Right forelimb (tissue), 1 donor: ENCODE measurements at regions not wholly inside any gene's neighbourhood (a gene's known extent, or its start where the extent isn't known, plus 50 kb on each side); places are given as distances from the start of the nearest gene placed in this dataset.

ENCODE experiments used
- DNase-seq: peaks from one replicate; pipeline ENCODE4 v3.0.0-alpha.2; 2018

GRCh38 chr12:85693093-85693665 lies 143.0 kb downstream of the RASSF9 start:
- no peak for DNase-seq

GRCh38 chr12:85695097-85695715 lies 141.0 kb downstream of the RASSF9 start:
- no peak for DNase-seq

- DNase-seq = no peak
Observed at GRCh38 chr12:85697003-85697402, 139.2 kb downstream of the RASSF9 start.

- no peak for DNase-seq
Observed at GRCh38 chr12:85698937-85699336, 137.3 kb downstream of the RASSF9 start.

GRCh38 chr12:85708775-85709174 lies 127.4 kb downstream of the RASSF9 start:
- DNase-seq = no peak

GRCh38 chr12:85711735-85712390 lies 124.3 kb downstream of the RASSF9 start:
- DNase-seq = no peak

- no peak for DNase-seq
Observed at GRCh38 chr12:85713373-85713772, 122.8 kb downstream of the RASSF9 start.

GRCh38 chr12:85714425-85714824 lies 121.8 kb downstream of the RASSF9 start:
- no peak for DNase-seq

- DNase-seq = no peak
Observed at GRCh38 chr12:85720308-85721033, 115.7 kb downstream of the RASSF9 start.

- no peak for DNase-seq
Observed at GRCh38 chr12:85725991-85726390, 110.2 kb downstream of the RASSF9 start.

GRCh38 chr12:85733221-85733840 lies 102.9 kb downstream of the RASSF9 start:
- DNase-seq = no peak

- DNase-seq = no peak
Observed at GRCh38 chr12:85733984-85734383, 102.2 kb downstream of the RASSF9 start.

GRCh38 chr12:85740186-85740585 lies 96.0 kb downstream of the RASSF9 start:
- DNase-seq = no peak

GRCh38 chr12:85741046-85741445 lies 95.2 kb downstream of the RASSF9 start:
- no peak for DNase-seq

GRCh38 chr12:85747941-85748495 lies 88.2 kb downstream of the RASSF9 start:
- no peak for DNase-seq
